HG02642 (cell line): ENCODE measurements at regions not wholly inside any gene's neighbourhood (a gene's known extent, or its start where the extent isn't known, plus 50 kb on each side); places are given as distances from the start of the nearest gene placed in this dataset.

Experiments used
- ATAC-seq: cut with Tn5 transposase; IDR thresholded peaks from one replicate; pipeline ENCODE4 v1.9.1; 2021; ENCODE audit warnings: mild to moderate bottlenecking; ENCODE audit not compliant: unreplicated experiment, poor library complexity

DNA sequence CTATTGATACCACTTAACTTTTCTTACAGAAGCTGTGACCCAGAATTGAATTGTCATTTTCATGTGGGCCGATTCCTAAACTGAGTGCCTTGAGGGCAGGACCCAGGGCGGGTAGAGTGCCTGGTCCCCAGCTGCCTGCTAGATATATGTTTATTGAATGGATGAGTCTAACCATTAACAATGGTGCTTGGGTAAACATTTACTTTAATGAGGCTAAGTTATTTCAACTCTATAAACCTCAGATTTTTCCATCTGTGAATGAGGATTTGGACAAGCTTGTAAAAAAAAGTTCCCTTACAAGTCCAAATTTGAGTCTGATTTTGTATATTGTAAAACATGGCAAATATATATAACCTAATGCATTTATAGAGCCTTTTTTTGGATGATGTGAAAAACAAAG, 181.8 kb upstream of the ELL2 start:
- no peak for ATAC-seq

DNA sequence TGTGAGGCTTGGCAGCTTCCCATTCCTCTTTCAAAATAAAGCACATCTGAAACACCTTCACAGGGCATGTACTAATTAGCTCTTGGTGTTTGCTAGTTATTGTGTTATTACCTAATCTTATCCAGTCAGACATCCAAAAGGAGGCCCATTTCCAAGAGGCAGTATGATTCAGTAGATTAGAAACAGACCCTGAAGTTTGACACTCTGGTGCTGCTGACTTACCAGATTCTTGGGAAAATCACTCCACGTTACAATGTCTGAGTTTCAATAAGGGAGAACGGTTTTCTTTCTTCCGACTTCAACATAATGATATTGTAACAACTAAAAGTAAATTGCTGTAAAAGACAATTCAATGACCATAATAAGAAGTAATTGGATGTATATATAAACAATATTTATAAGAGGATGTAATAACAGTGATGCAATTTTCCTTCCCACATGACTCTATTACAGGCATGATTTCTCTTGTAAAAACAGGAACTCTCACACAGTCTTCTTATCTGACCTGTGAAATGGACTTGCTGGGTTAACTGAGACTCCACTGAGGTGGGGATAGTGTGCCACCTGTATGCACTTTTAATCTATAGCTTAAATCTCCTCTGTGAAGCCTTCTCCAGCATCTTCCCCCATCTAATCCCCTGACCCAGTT, 181.3 kb upstream of the ELL2 start:
- no peak for ATAC-seq

DNA sequence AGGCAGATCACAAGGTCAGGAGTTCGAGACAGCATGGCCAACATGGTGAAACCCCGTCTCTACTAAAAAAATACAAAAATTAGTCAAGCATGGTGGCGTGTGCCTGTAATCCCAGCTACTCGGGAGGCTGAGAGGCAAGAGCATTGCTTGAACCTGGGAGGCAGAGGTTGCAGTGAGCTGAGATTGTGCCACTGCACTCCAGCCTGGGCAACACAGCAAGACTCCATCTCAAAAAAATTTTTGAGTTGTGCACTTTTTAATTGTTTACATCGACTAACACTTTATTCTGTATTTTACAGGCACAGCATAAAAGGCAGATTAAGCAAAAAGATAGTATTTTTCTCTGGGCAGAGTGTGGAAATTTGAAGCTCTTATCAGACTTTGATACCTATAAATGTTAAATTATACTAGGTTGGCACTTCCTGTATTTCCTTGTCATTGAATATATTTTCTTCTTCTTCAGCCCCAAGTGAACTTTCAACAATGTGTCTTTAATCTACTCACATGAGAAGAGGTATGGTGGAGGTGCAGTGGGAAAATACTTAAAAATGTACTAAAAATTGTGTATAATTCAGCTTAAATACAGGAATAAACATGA, 180.6 kb upstream of the ELL2 start:
- no peak for ATAC-seq

DNA sequence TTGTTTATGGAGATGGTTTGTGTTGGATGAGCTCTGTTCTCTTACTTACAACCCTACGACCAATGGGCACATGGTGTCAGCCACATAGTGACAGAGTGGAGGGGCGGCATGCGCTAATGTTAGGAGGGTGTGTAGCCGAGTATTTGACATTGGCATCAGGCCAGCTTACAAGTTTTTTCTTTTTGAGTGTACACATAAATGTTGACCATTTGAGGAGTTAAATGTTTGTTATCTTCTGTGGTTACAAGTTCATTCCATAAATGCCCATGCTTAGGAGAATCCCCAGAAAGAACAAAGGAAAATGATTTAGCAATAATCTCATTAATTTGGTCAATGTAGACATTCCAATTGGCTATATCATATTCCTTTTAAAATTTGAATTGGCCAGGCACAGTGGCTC, 180.1 kb upstream of the ELL2 start:
- no peak for ATAC-seq

DNA sequence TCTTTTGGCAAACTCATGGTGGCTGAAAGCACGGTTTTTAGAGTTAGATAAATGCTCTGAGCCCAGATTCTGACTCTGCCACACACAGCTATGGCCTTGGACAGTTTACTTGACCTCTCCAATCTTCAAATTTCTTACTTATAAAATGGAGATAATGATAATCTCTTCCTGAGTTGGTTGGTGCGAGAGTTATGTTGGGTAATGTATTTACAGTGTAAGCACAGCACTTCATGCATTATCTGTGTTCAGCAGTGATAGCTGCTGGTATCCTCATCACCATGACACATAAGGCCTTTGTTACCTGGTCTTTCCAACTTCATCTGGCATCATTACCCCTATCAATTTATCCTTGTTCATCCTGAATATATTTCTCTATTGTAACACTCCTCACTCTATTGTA, 178.8 kb upstream of the ELL2 start:
- no peak for ATAC-seq

DNA sequence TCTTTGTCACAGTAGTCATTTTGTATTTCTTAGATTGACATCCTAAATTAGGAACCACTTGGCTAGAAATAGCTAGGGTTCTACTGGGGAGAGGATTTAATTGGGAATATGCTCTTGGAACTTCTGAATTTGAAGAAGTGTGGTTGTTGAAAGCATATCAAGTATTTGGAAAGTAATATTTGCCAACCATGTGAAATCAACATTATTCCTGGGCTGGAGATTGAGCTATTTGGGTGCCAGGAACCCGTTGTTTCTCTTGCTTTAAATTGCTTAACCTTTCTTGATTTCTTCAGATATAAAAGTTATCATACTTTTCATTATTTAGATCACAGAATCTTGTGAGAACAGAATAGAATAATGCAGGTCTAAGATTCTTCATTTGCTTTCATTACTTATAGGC, 178.4 kb upstream of the ELL2 start:
- ATAC-seq: no peak

DNA sequence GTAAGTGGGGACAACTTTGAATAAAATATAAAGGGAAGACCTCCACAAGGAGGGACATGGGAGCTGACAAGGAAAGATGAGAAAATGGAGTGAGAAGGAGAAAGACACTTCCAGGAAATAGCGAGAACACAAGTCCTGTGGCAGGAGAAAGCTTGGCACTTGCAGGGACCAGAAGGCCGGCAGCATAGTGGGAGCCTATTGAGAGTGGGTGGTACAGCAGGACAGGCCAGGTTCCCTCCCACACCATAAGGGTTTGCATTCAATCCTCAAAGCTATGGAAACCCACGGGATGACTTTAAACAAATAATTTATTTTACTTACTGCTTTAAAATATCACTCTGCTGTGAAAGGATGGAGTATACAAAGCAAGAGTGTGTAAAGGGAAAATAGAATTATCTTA, 173.2 kb upstream of the ELL2 start:
- ATAC-seq: no peak

DNA sequence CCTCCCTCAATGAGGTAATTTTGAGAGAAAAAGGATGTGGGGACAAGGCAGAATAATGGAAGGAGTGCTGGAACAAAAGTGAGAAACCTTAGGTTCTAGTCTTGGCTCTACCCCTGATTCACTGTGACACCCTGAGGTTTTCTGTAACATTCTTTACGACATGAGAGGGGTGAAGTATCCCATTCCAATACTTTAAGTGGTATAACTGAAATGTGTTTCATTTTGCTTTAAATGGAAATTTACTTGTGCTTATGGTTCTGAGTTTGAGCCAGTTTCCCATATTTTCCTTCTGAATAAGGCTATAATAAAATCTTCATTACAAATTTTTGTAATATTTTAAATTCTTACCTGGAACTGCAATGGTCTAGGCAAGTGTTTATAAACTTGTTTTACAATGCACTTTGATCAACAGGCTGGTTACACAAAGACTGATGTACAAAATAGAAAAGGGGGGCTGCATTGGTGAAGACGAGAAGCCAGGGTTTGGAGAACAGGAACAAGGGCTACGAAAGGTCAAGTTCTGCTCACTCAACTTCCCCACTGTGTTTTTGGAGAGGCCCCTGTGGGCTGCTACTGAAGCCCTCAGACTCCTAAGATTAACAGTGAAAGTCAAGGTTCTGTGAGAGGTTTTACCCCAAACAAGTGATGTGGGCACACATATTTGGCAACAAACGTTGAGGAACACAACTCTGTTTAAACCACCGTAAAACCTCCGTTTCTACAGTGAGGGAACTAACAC, 171.9 kb upstream of the ELL2 start:
- ATAC-seq: no peak

DNA sequence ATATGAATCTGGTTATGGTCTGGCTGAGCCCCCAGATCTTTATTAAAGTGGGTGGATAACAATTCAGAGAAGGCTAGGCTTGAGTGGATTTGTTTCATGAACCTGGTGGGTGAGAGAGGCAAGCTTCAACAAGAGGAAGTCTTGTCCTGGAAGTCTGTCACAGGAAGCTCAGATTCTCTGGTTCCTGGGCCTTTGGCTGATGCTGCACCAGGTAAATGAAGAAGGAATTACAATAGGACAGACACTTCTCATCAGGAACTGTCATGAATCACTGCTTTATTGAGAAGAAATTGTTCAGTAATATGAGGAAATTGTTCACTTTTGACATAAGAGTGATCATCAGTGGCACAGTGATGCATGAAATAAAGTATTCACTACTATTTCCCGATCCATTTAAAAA, 167.6 kb upstream of the ELL2 start:
- no peak for ATAC-seq

DNA sequence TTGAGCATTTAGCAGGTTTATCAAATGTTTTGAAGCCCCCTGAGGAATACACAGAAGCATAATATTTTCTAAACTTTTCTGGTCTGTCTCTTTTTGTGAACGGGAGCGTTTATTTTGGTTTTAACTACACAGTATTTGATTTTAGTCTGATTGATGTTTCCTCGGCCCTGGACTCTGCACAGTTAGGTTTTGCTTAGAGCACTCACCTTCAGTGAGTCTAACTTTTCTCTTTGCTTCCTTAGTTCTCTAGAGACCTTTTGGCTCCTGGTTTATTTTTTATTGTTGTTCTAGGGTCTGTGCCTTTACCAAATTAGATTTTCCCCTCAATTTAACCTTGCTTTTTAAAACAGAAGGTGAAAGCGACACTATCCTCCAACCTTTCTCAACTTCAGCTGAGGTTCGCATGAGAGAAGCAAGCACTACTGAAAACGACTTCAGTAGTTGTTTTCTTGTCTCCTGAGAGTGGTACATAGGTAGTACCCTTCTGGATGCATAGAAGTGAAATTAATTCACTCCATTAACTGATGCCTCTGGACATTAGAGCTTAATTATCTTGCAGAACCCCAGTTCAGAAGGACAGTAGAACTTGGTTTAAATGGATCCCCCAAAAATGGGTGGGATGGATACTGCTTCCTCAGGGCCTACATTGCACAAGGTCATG, 166.7 kb upstream of the ELL2 start:
- no peak for ATAC-seq

DNA sequence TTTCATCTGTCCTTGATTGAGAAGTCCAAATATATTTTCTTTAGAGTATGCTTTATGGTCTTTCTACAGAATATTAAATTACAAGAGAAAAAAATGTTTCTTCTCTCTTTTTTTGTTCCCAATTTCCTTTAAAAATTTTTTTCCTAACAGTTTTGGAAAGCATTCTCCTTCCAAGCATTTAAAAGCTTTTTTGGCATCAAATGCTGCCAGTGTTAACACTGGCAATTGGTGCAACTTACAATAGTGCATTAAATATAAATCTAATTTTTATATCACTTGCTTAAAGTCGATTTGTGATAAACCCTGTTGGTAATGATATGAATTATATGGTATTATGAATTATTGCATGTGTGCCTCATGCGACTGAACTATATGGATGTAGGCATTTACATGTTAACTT, 165.9 kb upstream of the ELL2 start:
- ATAC-seq: no peak

DNA sequence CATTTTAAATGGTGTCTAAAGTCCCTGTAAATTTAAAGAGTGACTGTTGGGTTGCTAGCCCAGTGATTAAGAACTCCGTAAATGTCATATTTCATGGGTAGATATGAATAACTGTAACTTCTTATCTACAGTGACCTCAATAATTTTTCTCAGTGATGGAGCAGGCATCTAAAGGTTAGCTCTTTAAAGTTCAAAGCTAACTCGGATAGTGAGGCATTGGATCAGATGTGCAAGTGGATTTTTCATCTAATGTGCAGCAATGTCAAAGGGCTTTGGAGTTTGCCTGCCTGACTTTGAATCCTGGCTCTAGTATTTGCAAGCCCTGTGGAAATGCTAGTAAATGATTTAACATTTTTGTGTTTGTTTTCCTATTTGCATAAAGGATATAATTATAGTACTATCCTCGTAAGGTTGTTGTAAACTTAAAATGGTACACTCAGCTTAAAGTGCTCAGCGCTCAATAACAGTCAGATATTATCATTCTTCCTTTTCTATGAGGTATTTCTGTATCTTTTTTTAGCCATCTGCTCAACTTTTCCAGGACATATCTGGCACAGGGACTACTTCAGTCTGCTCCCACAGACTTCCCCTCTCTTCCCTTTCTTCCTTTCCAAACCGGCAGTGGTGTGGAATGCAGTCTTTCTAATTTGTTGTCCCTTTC, 163.7 kb upstream of the ELL2 start:
- ATAC-seq: no peak

DNA sequence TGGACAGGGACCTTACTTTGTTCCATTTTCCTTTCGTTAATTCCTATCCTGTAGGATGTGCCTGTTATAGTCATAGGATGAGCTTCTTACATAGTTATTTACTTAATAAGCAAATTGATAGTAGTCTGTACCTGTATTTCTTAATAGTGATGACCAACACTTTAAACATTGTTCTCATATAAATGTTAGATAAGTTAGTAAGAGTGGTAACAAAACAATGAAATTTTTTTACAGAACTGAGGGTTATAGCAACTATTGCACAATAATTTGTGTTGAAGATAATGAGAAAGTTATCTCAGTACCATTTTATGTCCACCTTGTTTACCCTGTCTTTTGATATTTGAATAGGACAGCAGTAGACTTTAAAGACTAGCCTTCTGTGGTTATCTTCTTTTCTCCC, 162.9 kb upstream of the ELL2 start:
- ATAC-seq: no peak

DNA sequence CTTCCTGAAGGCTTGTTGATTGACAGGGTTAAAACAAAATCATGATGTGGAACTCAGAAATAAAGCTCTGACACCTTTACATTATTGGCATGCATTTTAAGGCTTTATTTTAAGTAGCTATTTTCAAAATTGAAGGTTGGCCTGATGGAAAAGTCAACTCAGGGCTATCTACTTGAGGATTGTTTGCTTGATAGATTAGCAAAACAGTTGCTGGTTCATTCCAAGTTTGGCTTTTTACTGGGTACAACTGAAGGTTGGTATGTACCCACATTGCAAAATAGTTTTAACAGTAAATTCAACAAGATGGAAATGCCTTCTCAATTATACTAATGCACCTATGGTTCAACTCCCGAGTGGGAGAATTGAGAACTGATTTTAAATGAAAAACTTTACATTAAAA, 161.8 kb upstream of the ELL2 start:
- no peak for ATAC-seq

DNA sequence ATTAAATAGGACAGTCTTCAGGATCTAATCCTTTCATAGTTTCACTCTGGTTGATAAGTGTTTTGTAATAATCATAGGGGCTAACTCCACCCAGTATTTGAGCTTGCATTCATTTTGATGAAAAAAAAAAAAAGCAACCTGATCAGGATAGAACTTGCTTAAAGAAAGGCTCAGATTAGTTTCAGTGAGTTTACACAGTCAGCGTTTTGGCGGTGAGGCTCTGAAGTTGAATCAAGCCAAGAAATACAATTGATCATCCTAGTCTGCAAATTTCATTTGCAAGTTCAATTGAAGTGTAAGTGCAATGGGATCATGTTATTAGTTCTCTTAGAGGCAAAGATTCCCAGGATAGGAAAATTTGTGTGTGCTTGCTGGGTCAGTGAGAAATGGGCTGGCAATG, 159.7 kb upstream of the ELL2 start:
- no peak for ATAC-seq

DNA sequence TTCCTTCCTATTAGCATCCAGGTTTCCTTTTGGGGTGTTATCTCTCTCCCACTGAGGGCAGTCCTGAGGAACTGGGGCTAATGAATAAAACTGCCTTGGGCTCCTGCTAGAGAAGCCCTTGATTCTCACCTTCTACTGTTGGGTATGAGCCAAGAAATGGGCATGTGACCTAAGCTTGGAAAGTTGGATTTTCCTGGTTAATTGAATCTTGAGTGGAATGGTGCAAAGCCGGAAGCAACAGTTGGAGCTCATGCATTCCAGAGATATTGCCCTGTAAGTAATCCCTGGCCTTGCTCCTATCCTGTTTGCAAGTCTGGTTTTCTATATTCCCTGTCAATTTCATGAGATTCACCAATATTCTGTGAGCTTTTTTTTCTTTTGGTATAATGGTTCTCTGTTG, 158.5 kb upstream of the ELL2 start:
- ATAC-seq: no peak

DNA sequence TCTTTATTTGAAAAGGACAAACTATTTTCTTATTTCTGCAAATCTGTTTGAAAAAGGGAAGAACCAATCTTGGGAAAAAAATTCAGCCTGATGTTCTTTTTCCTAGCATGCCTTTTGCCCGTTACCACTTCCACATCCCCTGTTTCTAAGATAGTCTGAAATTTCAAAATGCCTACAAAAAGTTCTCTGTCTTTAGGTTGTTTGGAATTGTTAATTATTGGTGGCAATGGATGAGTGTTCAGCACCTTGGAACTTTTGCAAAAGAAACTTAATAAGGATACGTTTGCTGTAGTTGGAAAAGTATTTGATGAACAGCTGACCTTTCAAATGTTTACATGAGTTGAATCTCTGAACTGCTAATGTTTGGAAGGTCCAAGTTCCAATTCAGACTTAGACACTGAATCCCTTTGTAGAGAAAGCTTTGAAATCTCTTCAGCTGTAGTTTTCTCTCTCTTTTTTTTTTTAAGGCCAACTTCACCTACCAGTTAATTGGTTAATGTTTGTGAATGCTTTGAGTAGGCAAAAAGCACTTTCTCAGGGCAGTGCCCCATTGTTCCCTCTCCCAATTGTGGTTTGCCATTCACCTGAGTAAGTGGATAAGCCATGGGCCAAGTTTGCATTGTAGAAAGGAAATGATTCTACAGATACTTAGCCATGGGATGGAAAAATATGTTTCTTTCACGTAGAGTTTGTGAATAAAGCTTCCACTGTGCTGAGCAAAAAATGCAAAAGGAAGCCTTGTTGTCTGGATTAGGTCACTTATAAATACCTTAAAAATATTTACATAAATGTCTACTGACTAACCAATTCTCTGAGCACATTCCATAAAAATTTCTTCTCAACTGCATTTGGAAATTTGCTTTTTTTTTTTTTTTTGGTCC, 156.4 kb upstream of the ELL2 start:
- ATAC-seq: no peak

DNA sequence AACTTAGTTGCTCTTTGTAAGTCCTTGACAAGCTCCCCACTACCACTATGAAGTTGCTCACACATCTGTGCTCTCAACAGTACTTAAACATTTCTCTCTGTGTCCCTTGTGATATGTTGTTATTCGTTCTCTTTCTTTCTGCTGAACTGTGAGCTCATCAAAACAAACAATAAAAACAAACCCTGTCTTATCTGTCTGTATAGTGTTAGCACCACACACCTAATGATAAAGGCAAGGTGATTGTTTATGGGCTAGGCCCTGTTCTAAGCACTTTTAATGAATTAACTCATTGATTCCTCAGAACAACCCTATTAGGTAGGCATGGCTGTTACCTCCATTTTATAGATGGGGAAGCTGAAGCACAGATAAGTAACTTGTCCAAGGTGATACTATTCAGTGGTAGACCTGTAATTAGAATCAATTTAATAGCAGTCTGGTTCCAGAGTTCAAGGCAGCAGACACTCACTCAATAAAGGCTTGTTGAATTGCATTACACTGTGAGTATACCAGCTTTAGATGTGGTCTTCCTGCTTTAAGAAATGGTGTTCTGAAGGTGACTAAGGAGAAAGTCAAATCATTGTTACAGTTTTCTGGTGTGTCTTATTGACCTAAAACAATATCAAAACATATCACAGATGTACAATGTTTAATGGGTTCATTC, 153.6 kb upstream of the ELL2 start:
- no peak for ATAC-seq

DNA sequence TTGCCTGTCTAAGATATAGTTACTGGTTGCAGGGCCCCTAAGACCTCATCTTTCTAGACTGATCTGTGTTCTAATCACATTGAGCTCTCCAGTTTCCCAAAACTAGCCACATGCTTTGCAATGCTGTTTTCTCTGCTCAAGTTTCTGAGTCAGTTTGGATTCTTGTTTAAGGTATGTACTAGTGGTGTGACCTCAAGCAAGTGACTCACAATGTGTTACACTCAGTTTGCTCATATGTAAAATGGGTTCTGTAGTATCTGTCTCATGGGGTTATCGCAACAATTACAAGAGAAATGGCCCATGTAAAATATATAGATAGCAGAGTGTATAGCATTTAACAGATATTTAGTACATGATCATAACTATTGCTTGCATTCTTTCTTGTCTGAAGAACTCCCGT, 153.1 kb upstream of the ELL2 start:
- ATAC-seq: no peak
